ENCODE measurements at regions not wholly inside any gene's neighbourhood (a gene's known extent, or its start where the extent isn't known, plus 50 kb on each side); places are given as distances from the start of the nearest gene placed in this dataset.

DNA sequence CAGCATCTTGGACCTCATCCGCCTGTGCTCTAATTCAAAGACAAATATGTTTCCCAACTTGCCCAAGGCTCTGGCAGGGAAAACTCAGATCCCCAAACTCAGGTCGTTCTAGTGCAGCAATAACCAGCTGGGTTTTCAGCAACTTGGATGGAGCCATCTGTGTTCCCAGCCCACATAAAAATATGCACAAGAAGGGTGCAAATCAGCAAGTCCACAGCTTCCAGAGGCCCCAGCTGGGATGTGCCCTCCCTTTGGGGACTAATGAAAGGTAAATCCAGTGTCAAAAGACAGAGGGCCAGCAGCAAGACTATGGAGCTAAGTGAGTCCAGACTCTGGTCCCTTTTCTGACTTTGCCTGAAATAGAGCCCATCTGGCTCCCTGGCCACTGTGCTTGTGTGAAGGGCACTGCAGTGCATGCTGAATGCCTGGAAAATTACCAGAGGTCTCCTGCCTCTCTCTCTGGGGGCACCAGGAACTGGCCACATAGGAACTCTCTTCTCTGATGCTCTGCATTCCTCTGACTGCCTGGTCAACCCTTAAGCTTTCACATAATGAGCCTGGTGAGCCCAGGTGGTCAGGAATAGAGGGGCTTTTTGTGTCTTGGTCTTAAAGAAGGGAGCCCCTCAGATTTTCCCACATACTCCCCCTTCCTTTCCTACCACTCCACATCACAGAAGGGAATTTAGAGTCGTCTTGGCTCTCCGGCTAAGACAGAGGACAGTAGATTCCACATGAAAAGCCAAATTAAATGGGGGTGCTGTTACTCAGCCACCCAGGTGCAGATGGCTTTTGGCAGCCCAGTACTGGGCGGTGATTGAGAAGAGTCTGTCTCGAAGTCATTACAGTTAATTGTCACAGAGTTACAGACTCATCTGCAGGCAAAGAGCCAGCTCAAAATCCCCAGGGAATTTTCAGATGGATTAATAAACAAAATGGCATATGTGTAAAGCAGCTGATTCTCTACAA, 88.1 kb upstream of the C1orf21 start:
- Histone ChIP-seq H3K4me3 (no peak overlapping the region), H3K4me1 (replicated peaks in 1 of 2) (peaks cover 16% of the 10 kb centered on the region in 2 donors), H3K27ac (peak overlapping the region in 1 of 5 donors; percentile 46), H3K9me3 (replicated peaks in 1 of 3) (no peaks in the 10 kb centered on the region), H3K36me3 (replicated peaks in 1 of 2) (no peaks in the 10 kb centered on the region), H3K27me3 (no peaks in the 10 kb centered on the region)
- 67 to 72% (median 70%) methylated on average over 6 of the region's 6 CpGs for WGBS, 4 donors
- DNase-seq = peak in 1 of 7 donors; percentile 21
- TF ChIP-seq, protein P1, sequence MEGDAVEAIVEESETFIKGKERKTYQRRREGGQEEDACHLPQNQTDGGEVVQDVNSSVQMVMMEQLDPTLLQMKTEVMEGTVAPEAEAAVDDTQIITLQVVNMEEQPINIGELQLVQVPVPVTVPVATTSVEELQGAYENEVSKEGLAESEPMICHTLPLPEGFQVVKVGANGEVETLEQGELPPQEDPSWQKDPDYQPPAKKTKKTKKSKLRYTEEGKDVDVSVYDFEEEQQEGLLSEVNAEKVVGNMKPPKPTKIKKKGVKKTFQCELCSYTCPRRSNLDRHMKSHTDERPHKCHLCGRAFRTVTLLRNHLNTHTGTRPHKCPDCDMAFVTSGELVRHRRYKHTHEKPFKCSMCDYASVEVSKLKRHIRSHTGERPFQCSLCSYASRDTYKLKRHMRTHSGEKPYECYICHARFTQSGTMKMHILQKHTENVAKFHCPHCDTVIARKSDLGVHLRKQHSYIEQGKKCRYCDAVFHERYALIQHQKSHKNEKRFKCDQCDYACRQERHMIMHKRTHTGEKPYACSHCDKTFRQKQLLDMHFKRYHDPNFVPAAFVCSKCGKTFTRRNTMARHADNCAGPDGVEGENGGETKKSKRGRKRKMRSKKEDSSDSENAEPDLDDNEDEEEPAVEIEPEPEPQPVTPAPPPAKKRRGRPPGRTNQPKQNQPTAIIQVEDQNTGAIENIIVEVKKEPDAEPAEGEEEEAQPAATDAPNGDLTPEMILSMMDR (IDR thresholded peaks at IDR 0.05) = no peak
- no peak for TF ChIP-seq POLR2A (IDR thresholded peaks at IDR 0.05)
- intact Hi-C loops (cut with DNase I) = no loop called here

DNA sequence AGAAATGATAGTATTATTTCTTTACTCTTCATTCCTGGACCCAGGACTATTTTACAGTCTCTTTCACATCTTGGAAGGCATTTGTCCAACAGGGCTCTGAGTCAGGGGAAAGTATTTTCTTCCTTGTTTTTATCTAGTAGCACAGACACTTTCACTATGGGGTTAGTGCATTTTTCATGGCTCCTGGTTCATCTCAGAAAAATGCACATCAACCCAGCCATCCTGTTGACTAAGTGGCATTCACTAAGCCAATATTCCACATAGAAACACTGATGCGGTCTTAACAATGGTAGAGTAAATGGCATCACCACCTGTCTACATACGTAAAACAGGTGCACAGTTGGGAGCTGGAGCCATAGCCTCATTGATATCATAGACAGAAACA, 87.4 kb upstream of the C1orf21 start:
- DNase-seq = no peak
- intact Hi-C loops (cut with DNase I) = no loop called here
- TF ChIP-seq, protein P1 (IDR thresholded peaks at IDR 0.05) = no peak
- TF ChIP-seq POLR2A (IDR thresholded peaks at IDR 0.05) = no peak
- no peaks in the 10 kb centered on the region for H3K27me3 ChIP-seq
- H3K4me1 ChIP-seq (replicated peaks in 1 of 2) = peaks cover 16% of the 10 kb centered on the region in 2 donors
- H3K4me3 ChIP-seq = no peak overlapping the region
- WGBS, 4 donors = 78 to 96% (median 89%) methylated on average over 2 of the region's 2 CpGs
- H3K9me3 ChIP-seq (replicated peaks in 1 of 3) = no peaks in the 10 kb centered on the region
- H3K27ac ChIP-seq = peak overlapping the region in 1 of 5 donors; percentile 46
- no peaks in the 10 kb centered on the region for H3K36me3 ChIP-seq (replicated peaks in 1 of 2)

DNA sequence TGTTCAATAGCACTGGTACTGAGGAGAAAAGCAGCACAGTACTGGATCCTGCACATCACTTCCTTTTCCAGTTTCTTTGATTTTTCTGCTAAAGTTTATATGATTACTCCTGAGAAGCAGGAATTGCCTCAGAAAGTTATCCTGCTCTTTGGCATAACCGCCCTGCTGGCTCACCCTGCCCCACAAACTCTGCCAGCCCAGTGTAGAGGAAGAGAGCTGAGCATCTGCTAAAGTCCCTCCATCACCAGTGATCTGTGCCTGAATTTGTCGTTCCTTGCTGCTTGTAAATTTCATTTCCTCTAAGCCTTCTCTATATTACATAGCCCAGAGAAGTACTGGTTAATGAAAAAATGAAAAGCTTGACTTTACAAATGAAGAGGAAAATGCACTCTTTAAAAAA, 87.0 kb upstream of the C1orf21 start:
- H3K27me3 ChIP-seq = no peaks in the 10 kb centered on the region
- WGBS, 4 donors = 83 to 96% (median 91%) methylated on average over 2 of the region's 2 CpGs

DNA sequence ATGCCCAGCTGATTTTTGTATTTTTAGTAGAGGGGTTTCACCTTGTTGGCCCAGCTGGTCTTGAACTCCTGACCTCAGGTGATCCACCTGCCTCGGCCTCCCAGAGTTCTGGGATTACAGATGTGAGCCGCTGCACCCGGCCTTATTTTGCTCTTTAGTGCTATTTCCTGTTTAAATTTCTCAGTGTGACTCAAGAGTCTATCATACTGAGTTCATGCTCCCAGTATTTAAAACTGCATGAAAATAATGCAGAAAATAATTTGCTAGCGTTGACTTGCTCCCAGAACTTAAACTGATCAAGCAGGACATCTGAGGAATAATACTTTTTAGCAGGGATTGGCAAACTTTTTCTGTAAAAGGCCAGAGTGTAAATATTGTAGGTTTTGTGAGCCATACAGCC, 86.4 kb upstream of the C1orf21 start:
- Histone ChIP-seq H3K27me3 (no peaks in the 10 kb centered on the region), H3K4me3 (no peak overlapping the region), H3K9me3 (replicated peaks in 1 of 3) (no peaks in the 10 kb centered on the region), H3K36me3 (replicated peaks in 1 of 2) (no peaks in the 10 kb centered on the region), H3K4me1 (replicated peaks in 1 of 2) (peaks cover 16% of the 10 kb centered on the region in 2 donors), H3K27ac (no peak overlapping the region)
- DNase-seq = no peak
- WGBS, 4 donors = 69 to 78% (median 74%) methylated on average over 4 of the region's 4 CpGs
- TF ChIP-seq POLR2A (IDR thresholded peaks at IDR 0.05) = no peak
- TF ChIP-seq, protein P1 (IDR thresholded peaks at IDR 0.05) = no peak
- intact Hi-C loops (cut with DNase I) = no loop called here

More for the DNA sequence above, 87.0 kb upstream of the C1orf21 start:
- H3K4me1 ChIP-seq (replicated peaks in 1 of 2) = peaks cover 16% of the 10 kb centered on the region in 2 donors
- no peaks in the 10 kb centered on the region for H3K9me3 ChIP-seq (replicated peaks in 1 of 3)
- peak overlapping the region in 1 of 5 donors; percentile 46 for H3K27ac ChIP-seq
- DNase-seq = no peak
- no peak overlapping the region for H3K4me3 ChIP-seq
- H3K36me3 ChIP-seq (replicated peaks in 1 of 2) = no peaks in the 10 kb centered on the region
- intact Hi-C loops (cut with DNase I) = no loop called here
- TF ChIP-seq, protein P1 (IDR thresholded peaks at IDR 0.05) = no peak
- TF ChIP-seq POLR2A (IDR thresholded peaks at IDR 0.05) = no peak
